PC-3 (cell line): ENCODE measurements at regions not wholly inside any gene's neighbourhood (a gene's known extent, or its start where the extent isn't known, plus 50 kb on each side); places are given as distances from the start of the nearest gene placed in this dataset.

Source experiments
- ATAC-seq: fragments of 200-7000 bp; cut with Tn5 transposase; 2 replicates; pipeline ENCODE4 v1.9.1; 2020; ENCODE audit warnings: mild to moderate bottlenecking, moderate library complexity
- BruUV-seq: library from RNA; stranded (reverse); fragments of 400-500 nt; replicated peaks from 2 replicates; lab custom pipeline; 2021; lab: Mats Ljungman, UMichigan
- CTCF ChIA-PET: fragments of 300-600 bp; sonication (Branson Sonifier 250); formaldehyde crosslinking; loops from one replicate; lab custom pipeline; 2022; ENCODE audit warnings: antibody characterized with exemption; lab: Charles Lee
- POLR2A ChIA-PET: fragments of 300-600 bp; sonication (Branson Sonifier 250); formaldehyde crosslinking; loops from one replicate; lab custom pipeline; 2022; ENCODE audit warnings: antibody characterized with exemption; ENCODE audit not compliant: unreplicated experiment; lab: Charles Lee
- DNase-seq: peaks from one replicate; pipeline ENCODE4 v3.0.0-alpha.2; 2015
- H2AFZ ChIP-seq: fragments of 300-600 bp; sonication (generic); 2 replicates; pipeline ENCODE4 v1.6.0; 2016; ENCODE audit warnings: antibody characterized with exemption, low read length
- H3F3A ChIP-seq: fragments of 300-600 bp; sonication (generic); one replicate; pipeline ENCODE4 v1.6.0; 2017; ENCODE audit warnings: antibody characterized with exemption, low read length, control low read depth, mild to moderate bottlenecking; ENCODE audit not compliant: unreplicated experiment
- H3K27ac ChIP-seq: fragments of 300-600 bp; sonication (generic); 2 replicates; pipeline ENCODE4 v1.5.1; 2016; ENCODE audit warnings: mild to moderate bottlenecking, low read length
- H3K27me3 ChIP-seq: fragments of 300-600 bp; sonication (generic); 2 replicates; pipeline ENCODE4 v1.6.1; 2016; ENCODE audit warnings: low read length, mixed read lengths
- H3K36me3 ChIP-seq: fragments of 300-600 bp; sonication (generic); 2 replicates; pipeline ENCODE4 v1.6.1; 2016; ENCODE audit warnings: low read depth, mixed run types, low read length, mixed read lengths
- H3K4me1 ChIP-seq: fragments of 300-600 bp; sonication (generic); 2 replicates; pipeline ENCODE4 v1.5.1; 2016; ENCODE audit warnings: low read length; ENCODE audit not compliant: insufficient read depth
- H3K4me2 ChIP-seq: fragments of 300-600 bp; sonication (generic); 2 replicates; pipeline ENCODE4 v1.6.0; 2016; ENCODE audit warnings: low read length
- H3K4me3 ChIP-seq: fragments of 300-600 bp; sonication (generic); 2 replicates; pipeline ENCODE4 v1.5.1; 2016; ENCODE audit warnings: mild to moderate bottlenecking, low read length, mixed read lengths
- H3K79me2 ChIP-seq: fragments of 300-600 bp; sonication (generic); 2 replicates; pipeline ENCODE4 v1.6.1; 2017; ENCODE audit warnings: low read length, mixed read lengths
- H3K9ac ChIP-seq: fragments of 300-600 bp; sonication (generic); 2 replicates; pipeline ENCODE4 v1.6.0; 2016; ENCODE audit warnings: mild to moderate bottlenecking, low read length
- H3K9me2 ChIP-seq: fragments of 300-600 bp; sonication (generic); replicated peaks from 2 replicates; pipeline ENCODE4 v1.6.1; 2016; ENCODE audit warnings: mixed run types, low read length, mixed read lengths
- H3K9me3 ChIP-seq: fragments of 300-600 bp; sonication (generic); 2 replicates; pipeline ENCODE4 v1.6.1; 2016; ENCODE audit warnings: low read length, mixed read lengths
- H4K20me1 ChIP-seq: fragments of 300-600 bp; sonication (generic); 2 replicates; pipeline ENCODE4 v1.6.1; 2016; ENCODE audit warnings: low read length, mixed read lengths
- EZH2 ChIP-seq: fragments of 300-600 bp; sonication (generic); IDR thresholded peaks from one replicate; pipeline ENCODE4 v1.6.1; 2017; ENCODE audit warnings: antibody characterized with exemption, mild to moderate bottlenecking, low read length; ENCODE audit not compliant: unreplicated experiment
- EZH2phosphoT487 ChIP-seq: fragments of 300-600 bp; sonication (generic); IDR thresholded peaks from 2 replicates; pipeline ENCODE4 v1.6.1; 2018; ENCODE audit warnings: mild to moderate bottlenecking, antibody characterized with exemption, low read length, borderline replicate concordance
- intact Hi-C: fragments of 100-400 bp; cut with micrococcal nuclease; formaldehyde crosslinking; loops from 2 replicates; pipeline ENCODE4 v1.9.0; 2023
- TF ChIP-seq, protein P1 (sequence below): fragments of 300-600 bp; sonication (generic); conservative IDR thresholded peaks from 2 replicates; pipeline ENCODE4 v1.5.1; 2017; ENCODE audit warnings: antibody characterized with exemption, low read depth, mild to moderate bottlenecking, low read length

DNA sequence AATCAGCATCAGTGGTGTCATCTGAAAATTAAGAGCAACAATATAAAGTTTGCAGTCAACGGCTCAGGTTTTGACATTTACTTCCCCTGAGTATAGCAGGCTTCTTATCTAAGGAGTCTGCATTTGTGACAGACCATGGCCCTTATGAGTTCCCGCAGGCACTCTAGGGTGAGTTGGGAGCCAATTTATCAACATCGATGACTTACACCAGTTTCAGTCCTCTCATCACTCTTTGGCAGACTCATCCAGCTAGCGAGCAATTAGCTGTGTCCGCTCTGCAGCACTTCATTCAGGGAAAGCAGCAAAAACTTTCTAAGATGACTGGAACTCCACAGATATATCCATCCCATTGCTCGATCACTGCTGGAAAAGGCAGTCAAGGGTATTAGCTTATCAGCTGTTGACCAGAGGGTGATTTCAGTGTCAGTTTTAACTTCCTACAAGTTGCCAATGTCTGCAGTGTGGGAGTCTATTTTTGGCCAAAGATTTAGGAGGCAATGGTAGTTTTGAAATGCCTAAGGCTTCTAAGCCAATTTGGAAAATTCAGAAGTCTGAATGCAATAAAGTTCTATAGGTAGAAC, 625.1 kb upstream of the TENM3 start:
- intact Hi-C loops = no loop called here
- no peak for ATAC-seq
- no peaks in the 10 kb centered on the region for H3K9me2 ChIP-seq
- DNase-seq = no peak
- ChIA-PET CTCF (no interaction called here), POLR2A (no interaction called here)
- no peaks in the 10 kb centered on the region for H4K20me1 ChIP-seq
- no peak overlapping the region for H3K27ac ChIP-seq
- TF ChIP-seq EZH2phosphoT487 (no peak), EZH2 (no peak)
- TF ChIP-seq, protein P1, sequence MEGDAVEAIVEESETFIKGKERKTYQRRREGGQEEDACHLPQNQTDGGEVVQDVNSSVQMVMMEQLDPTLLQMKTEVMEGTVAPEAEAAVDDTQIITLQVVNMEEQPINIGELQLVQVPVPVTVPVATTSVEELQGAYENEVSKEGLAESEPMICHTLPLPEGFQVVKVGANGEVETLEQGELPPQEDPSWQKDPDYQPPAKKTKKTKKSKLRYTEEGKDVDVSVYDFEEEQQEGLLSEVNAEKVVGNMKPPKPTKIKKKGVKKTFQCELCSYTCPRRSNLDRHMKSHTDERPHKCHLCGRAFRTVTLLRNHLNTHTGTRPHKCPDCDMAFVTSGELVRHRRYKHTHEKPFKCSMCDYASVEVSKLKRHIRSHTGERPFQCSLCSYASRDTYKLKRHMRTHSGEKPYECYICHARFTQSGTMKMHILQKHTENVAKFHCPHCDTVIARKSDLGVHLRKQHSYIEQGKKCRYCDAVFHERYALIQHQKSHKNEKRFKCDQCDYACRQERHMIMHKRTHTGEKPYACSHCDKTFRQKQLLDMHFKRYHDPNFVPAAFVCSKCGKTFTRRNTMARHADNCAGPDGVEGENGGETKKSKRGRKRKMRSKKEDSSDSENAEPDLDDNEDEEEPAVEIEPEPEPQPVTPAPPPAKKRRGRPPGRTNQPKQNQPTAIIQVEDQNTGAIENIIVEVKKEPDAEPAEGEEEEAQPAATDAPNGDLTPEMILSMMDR = no peak
- H3K4me2 ChIP-seq = no peak overlapping the region
- no peaks in the 10 kb centered on the region for H3K4me1 ChIP-seq
- no peaks in the 10 kb centered on the region for H3K79me2 ChIP-seq
- no peak overlapping the region for H3K9ac ChIP-seq
- H2AFZ ChIP-seq = no peak overlapping the region
- no peaks in the 10 kb centered on the region for H3K9me3 ChIP-seq
- H3F3A ChIP-seq = no peaks in the 10 kb centered on the region
- H3K4me3 ChIP-seq = no peak overlapping the region
- BruUV-seq = no TSS peak
- no peaks in the 10 kb centered on the region for H3K36me3 ChIP-seq
- H3K27me3 ChIP-seq = no peaks in the 10 kb centered on the region

DNA sequence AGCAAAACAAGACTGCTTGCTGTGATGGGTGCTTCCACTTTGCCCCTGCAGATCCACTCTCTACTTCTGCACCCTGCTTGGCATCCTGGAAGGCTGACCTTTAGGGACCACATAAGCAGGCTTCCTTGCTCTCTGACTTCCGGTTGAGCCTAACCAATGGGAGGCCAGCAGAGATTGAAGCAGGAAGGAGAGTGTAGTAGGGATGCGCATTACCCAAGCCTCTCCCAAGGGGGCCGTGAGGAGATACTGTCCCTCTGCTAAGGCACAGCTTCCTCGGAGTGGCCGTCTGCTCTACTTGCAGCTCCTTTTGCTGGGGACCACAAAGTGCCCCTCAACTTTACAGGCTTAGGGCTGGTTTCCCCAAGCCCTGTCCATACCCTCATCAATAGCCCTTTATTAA, 624.3 kb upstream of the TENM3 start:
- ATAC-seq = no peak
- no peak overlapping the region for H3K9ac ChIP-seq

DNA sequence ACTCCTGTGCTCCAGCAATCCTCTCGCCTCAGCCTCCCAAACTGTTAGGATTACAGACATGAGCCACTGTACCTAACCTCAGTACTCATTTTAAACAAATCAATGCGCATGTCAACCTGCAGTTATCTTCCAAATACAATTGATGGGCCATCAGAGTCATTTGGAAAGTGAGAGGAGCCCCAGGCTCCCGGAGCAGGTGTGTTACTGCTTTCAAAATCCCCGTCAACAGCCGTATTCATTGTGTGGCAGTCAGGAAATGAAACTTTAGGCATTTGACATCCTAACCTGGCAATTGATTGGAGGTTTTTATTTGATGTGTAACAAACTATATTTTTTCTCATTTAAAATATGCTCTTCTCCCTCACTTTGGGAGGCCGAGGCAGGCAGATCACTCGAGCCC, 623.6 kb upstream of the TENM3 start:
- CTCF ChIA-PET = no interaction called here
- no peak overlapping the region for H3K4me3 ChIP-seq
- no peaks in the 10 kb centered on the region for H3K36me3 ChIP-seq
- TF ChIP-seq EZH2 = no peak
- DNase-seq (no peak), ATAC-seq (no peak)
- no peak overlapping the region for H3K27ac ChIP-seq
- no peak overlapping the region for H3K9ac ChIP-seq
- POLR2A ChIA-PET = no interaction called here
- H3F3A ChIP-seq = no peaks in the 10 kb centered on the region
- BruUV-seq = no TSS peak
- H3K9me3 ChIP-seq = no peaks in the 10 kb centered on the region
- intact Hi-C loops = no loop called here
- no peaks in the 10 kb centered on the region for H4K20me1 ChIP-seq
- H3K4me1 ChIP-seq = no peaks in the 10 kb centered on the region
- no peak overlapping the region for H2AFZ ChIP-seq
- H3K79me2 ChIP-seq = no peaks in the 10 kb centered on the region
- no peak overlapping the region for H3K4me2 ChIP-seq
- H3K27me3 ChIP-seq = no peaks in the 10 kb centered on the region
- no peaks in the 10 kb centered on the region for H3K9me2 ChIP-seq

More for the DNA sequence above, 624.3 kb upstream of the TENM3 start:
- TF ChIP-seq, protein P1 = no peak
- TF ChIP-seq EZH2 (no peak), EZH2phosphoT487 (no peak)
- no peaks in the 10 kb centered on the region for H3K36me3 ChIP-seq
- no peak overlapping the region for H3K27ac ChIP-seq
- no peaks in the 10 kb centered on the region for H3K9me3 ChIP-seq
- no peak for DNase-seq
- POLR2A ChIA-PET = no interaction called here
- no peaks in the 10 kb centered on the region for H4K20me1 ChIP-seq
- no peak overlapping the region for H3K4me2 ChIP-seq
- CTCF ChIA-PET = no interaction called here
- no peaks in the 10 kb centered on the region for H3K79me2 ChIP-seq
- intact Hi-C loops = no loop called here
- H3K4me3 ChIP-seq = no peak overlapping the region
- H3K27me3 ChIP-seq = no peaks in the 10 kb centered on the region
- H3K4me1 ChIP-seq = no peaks in the 10 kb centered on the region
- H2AFZ ChIP-seq = no peak overlapping the region
- no peaks in the 10 kb centered on the region for H3F3A ChIP-seq
- no TSS peak for BruUV-seq
- H3K9me2 ChIP-seq = no peaks in the 10 kb centered on the region
